H9 (cell line): ENCODE measurements at regions not wholly inside any gene's neighbourhood (a gene's known extent, or its start where the extent isn't known, plus 50 kb on each side); places are given as distances from the start of the nearest gene placed in this dataset.

ENCODE experiments used
- DNase-seq: peaks from one replicate; pipeline ENCODE4 v3.0.0-alpha.2; 2017
- H2AFZ ChIP-seq: one replicate; pipeline ENCODE4 v1.6.1; 2013; ENCODE audit warnings: mild to moderate bottlenecking, low read length, control low read depth, moderate library complexity
- H2AK5ac ChIP-seq: 2 replicates; pipeline ENCODE4 v1.6.1; 2013; ENCODE audit warnings: low read length, control low read depth, mixed read lengths; ENCODE audit not compliant: insufficient read length
- H2BK120ac ChIP-seq: one replicate; pipeline ENCODE4 v1.6.1; 2013; ENCODE audit warnings: low read depth, mild to moderate bottlenecking, low read length, control low read depth, inconsistent platforms; ENCODE audit not compliant: poor library complexity, severe bottlenecking
- H2BK12ac ChIP-seq: 2 replicates; pipeline ENCODE4 v1.6.1; 2013; ENCODE audit warnings: low read length, control low read depth, mixed read lengths, low read depth; ENCODE audit not compliant: insufficient read length
- H2BK15ac ChIP-seq: 2 replicates; pipeline ENCODE4 v1.6.1; 2013; ENCODE audit warnings: low read depth, low read length, control low read depth
- H2BK20ac ChIP-seq: one replicate; pipeline ENCODE4 v1.6.1; 2013; ENCODE audit warnings: low read depth, mild to moderate bottlenecking, low read length, control low read depth, inconsistent platforms; ENCODE audit not compliant: poor library complexity, severe bottlenecking
- H2BK5ac ChIP-seq: 2 replicates; pipeline ENCODE4 v1.6.1; 2013; ENCODE audit warnings: low read length, control low read depth, mixed read lengths; ENCODE audit not compliant: insufficient read length
- H3K14ac ChIP-seq: 2 replicates; pipeline ENCODE4 v1.6.1; 2013; ENCODE audit warnings: low read length, control low read depth; ENCODE audit not compliant: insufficient read depth
- H3K18ac ChIP-seq: 2 replicates; pipeline ENCODE4 v1.6.1; 2013; ENCODE audit warnings: low read depth, mild to moderate bottlenecking, mixed read lengths, low read length, control low read depth; ENCODE audit not compliant: insufficient read length
- H3K23ac ChIP-seq: 2 replicates; pipeline ENCODE4 v1.6.1; 2013; ENCODE audit warnings: low read length, control low read depth, mixed read lengths, low read depth; ENCODE audit not compliant: insufficient read length
- H3K23me2 ChIP-seq: 2 replicates; pipeline ENCODE4 v1.6.1; 2013; ENCODE audit warnings: low read depth, mild to moderate bottlenecking, mixed read lengths, low read length, control low read depth; ENCODE audit not compliant: insufficient read length, poor library complexity, severe bottlenecking
- H3K27ac ChIP-seq: 2 replicates; pipeline ENCODE4 v1.5.1; 2013; ENCODE audit warnings: low read length, control low read depth, mixed read lengths, low read depth; ENCODE audit not compliant: insufficient read length
- H3K27me3 ChIP-seq: 2 replicates; pipeline ENCODE4 v1.6.1; 2013; ENCODE audit warnings: low read length, control low read depth, inconsistent platforms; ENCODE audit not compliant: insufficient read depth
- H3K4ac ChIP-seq: 2 replicates; pipeline ENCODE4 v1.6.1; 2013; ENCODE audit warnings: low read depth, mild to moderate bottlenecking, control low read depth, inconsistent platforms, low read length, moderate library complexity
- H3K4me1 ChIP-seq: 2 replicates; pipeline ENCODE4 v1.6.1; 2013; ENCODE audit warnings: low read length, control low read depth, inconsistent platforms; ENCODE audit not compliant: insufficient read depth
- H3K4me2 ChIP-seq: 2 replicates; pipeline ENCODE4 v1.6.1; 2013; ENCODE audit warnings: low read length, control low read depth, mixed read lengths; ENCODE audit not compliant: insufficient read length, insufficient read depth
- H3K56ac ChIP-seq: 2 replicates; pipeline ENCODE4 v1.6.1; 2013; ENCODE audit warnings: low read depth, mild to moderate bottlenecking, mixed read lengths, low read length, control low read depth; ENCODE audit not compliant: insufficient read length
- H3K79me1 ChIP-seq: 2 replicates; pipeline ENCODE4 v1.6.1; 2013; ENCODE audit warnings: low read depth, mild to moderate bottlenecking, moderate library complexity, low read length, control low read depth, inconsistent platforms; ENCODE audit not compliant: insufficient read depth, poor library complexity, severe bottlenecking
- H3K79me2 ChIP-seq: 2 replicates; pipeline ENCODE4 v1.6.1; 2013; ENCODE audit warnings: low read length, control low read depth, inconsistent platforms; ENCODE audit not compliant: insufficient read depth
- H3K9ac ChIP-seq: 2 replicates; pipeline ENCODE4 v1.6.1; 2013; ENCODE audit warnings: low read length, control low read depth, mixed read lengths; ENCODE audit not compliant: insufficient read length; ENCODE audit errors: extremely low read depth
- H3K9me3 ChIP-seq: one replicate; pipeline ENCODE4 v1.6.1; 2013; ENCODE audit warnings: low read depth, low read length, inconsistent platforms; ENCODE audit not compliant: control insufficient read depth
- H3T11ph ChIP-seq: one replicate; pipeline ENCODE4 v1.6.1; 2013; ENCODE audit warnings: mild to moderate bottlenecking, low read length, control low read depth, inconsistent platforms
- H4K20me1 ChIP-seq: one replicate; pipeline ENCODE4 v1.6.1; 2013; ENCODE audit not compliant: control insufficient read depth, insufficient read length, insufficient read depth
- H4K5ac ChIP-seq: 2 replicates; pipeline ENCODE4 v1.6.1; 2013; ENCODE audit warnings: low read depth, mild to moderate bottlenecking, mixed read lengths, low read length, control low read depth; ENCODE audit not compliant: insufficient read length
- H4K8ac ChIP-seq: replicated peaks from 2 replicates; pipeline ENCODE4 v1.6.1; 2013; ENCODE audit warnings: low read length, control low read depth, mixed read lengths, low read depth; ENCODE audit not compliant: insufficient read length
- H4K91ac ChIP-seq: 2 replicates; pipeline ENCODE4 v1.6.1; 2013; ENCODE audit warnings: low read depth, mild to moderate bottlenecking, moderate library complexity, mixed read lengths, low read length, control low read depth; ENCODE audit not compliant: insufficient read length
- H3K27ac Mint-ChIP-seq, 3 experiments: 2 replicates in 2 of 3; 3 replicates in 1 of 3; pipeline ENCODE4 v1.8.0; 2020 to 2021; ENCODE audit warnings: mixed read lengths in 3 of 3, mild to moderate bottlenecking in 1 of 3, moderate library complexity in 1 of 3
- H3K27me3 Mint-ChIP-seq: 2 replicates; pipeline ENCODE4 v1.8.0; 2021; ENCODE audit warnings: low read depth, mild to moderate bottlenecking, moderate library complexity, mixed read lengths
- H3K36me3 Mint-ChIP-seq, 3 experiments: 2 replicates in 2 of 3; 3 replicates in 1 of 3; pipeline ENCODE4 v1.8.0; 2020 to 2021; ENCODE audit warnings: low read depth in 3 of 3, mixed read lengths in 3 of 3; ENCODE audit not compliant: insufficient read depth in 1 of 3
- H3K4me1 Mint-ChIP-seq, 2 experiments: 2 replicates each; pipeline ENCODE4 v1.8.0; 2020; ENCODE audit warnings: mixed read lengths in 2 of 2
- H3K4me3 Mint-ChIP-seq, 2 experiments: 2 replicates in 1 of 2; 3 replicates in 1 of 2; pipeline ENCODE4 v1.8.0; 2020 to 2021; ENCODE audit warnings: mild to moderate bottlenecking in 2 of 2, mixed read lengths in 2 of 2, moderate library complexity in 1 of 2
- H3K9me3 Mint-ChIP-seq, 2 experiments: 2 replicates in 1 of 2; 3 replicates in 1 of 2; pipeline ENCODE4 v1.8.0; 2020; ENCODE audit warnings: mild to moderate bottlenecking in 2 of 2, mixed read lengths in 2 of 2, moderate library complexity in 1 of 2
- TF ChIP-seq, protein P1 (sequence below): fragments of 200-600 bp; sonication (generic); conservative IDR thresholded peaks from 3 replicates; pipeline ENCODE4 v1.8.0; 2021; ENCODE audit warnings: antibody characterized with exemption, mild to moderate bottlenecking

DNA sequence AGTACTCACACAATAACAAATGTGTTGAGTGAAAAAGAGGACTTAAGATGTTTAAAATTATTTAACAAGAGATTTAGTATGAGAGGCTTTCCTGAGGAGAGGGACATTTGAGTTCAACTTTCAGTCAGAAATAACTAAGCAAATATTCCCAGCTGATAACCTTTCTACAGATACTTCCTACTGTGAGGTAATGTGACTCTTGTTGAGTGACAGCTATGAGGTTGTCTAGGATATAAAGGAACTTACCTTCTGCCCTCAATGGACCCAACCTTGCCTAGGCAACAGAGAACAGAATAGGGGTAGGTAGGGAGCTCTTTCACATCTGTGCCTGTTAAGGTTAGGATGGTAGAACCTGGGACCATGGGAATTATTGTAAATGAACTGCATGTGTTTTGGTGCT lies 54.7 kb downstream of the GLUD2 start:
- no peak overlapping the region for H3K23ac ChIP-seq
- H3K27me3 ChIP-seq: no peaks in the 10 kb centered on the region
- H3K36me3 Mint-ChIP-seq: peaks cover 0 to 3% (median 1%) of the 10 kb centered on the region in 3 experiments; a peak in 2 of 7 replicates
- no peak overlapping the region for H3K4me2 ChIP-seq
- peaks cover 66% of the 10 kb centered on the region for H3K9me3 ChIP-seq
- no peak overlapping the region for H4K91ac ChIP-seq
- no peaks in the 10 kb centered on the region for H3K79me1 ChIP-seq
- no peaks in the 10 kb centered on the region for H3K4me1 ChIP-seq
- H2BK120ac ChIP-seq: no peak overlapping the region
- H3K4me1 Mint-ChIP-seq: no peaks in the 10 kb centered on the region
- H2AFZ ChIP-seq: no peak overlapping the region
- H3K27ac Mint-ChIP-seq: no peak overlapping the region
- H4K5ac ChIP-seq: no peak overlapping the region
- H3K4ac ChIP-seq: no peak overlapping the region
- H4K8ac ChIP-seq: no peak overlapping the region
- H3K14ac ChIP-seq: no peak overlapping the region
- H2BK20ac ChIP-seq: no peak overlapping the region
- H3K27me3 Mint-ChIP-seq: no peaks in the 10 kb centered on the region
- no peak overlapping the region for H2AK5ac ChIP-seq
- H4K20me1 ChIP-seq: no peaks in the 10 kb centered on the region
- H3T11ph ChIP-seq: no peak overlapping the region
- no peak for DNase-seq
- H2BK5ac ChIP-seq: no peak overlapping the region
- no peaks in the 10 kb centered on the region for H3K79me2 ChIP-seq
- no peak overlapping the region for H3K4me3 Mint-ChIP-seq
- TF ChIP-seq, protein P1, sequence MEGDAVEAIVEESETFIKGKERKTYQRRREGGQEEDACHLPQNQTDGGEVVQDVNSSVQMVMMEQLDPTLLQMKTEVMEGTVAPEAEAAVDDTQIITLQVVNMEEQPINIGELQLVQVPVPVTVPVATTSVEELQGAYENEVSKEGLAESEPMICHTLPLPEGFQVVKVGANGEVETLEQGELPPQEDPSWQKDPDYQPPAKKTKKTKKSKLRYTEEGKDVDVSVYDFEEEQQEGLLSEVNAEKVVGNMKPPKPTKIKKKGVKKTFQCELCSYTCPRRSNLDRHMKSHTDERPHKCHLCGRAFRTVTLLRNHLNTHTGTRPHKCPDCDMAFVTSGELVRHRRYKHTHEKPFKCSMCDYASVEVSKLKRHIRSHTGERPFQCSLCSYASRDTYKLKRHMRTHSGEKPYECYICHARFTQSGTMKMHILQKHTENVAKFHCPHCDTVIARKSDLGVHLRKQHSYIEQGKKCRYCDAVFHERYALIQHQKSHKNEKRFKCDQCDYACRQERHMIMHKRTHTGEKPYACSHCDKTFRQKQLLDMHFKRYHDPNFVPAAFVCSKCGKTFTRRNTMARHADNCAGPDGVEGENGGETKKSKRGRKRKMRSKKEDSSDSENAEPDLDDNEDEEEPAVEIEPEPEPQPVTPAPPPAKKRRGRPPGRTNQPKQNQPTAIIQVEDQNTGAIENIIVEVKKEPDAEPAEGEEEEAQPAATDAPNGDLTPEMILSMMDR: no peak
- H3K18ac ChIP-seq: no peak overlapping the region
- H3K56ac ChIP-seq: no peak overlapping the region
- peaks cover 40 to 48% of the 10 kb centered on the region in 2 experiments for H3K9me3 Mint-ChIP-seq
- no peak overlapping the region for H2BK12ac ChIP-seq
- no peak overlapping the region for H2BK15ac ChIP-seq
- no peaks in the 10 kb centered on the region for H3K23me2 ChIP-seq
- H3K27ac ChIP-seq: no peak overlapping the region
- no peak overlapping the region for H3K9ac ChIP-seq
